Iris pigment epithelial cell (primary cell): ENCODE measurements at regions not wholly inside any gene's neighbourhood (a gene's known extent, or its start where the extent isn't known, plus 50 kb on each side); places are given as distances from the start of the nearest gene placed in this dataset.
"Not testable (repeated sequence)": the region's sequence is repeated elsewhere in the genome, so short reads cannot be mapped to it uniquely, and the experiment has no call there.

ENCODE experiments used
- DNase-seq: peaks from one replicate; pipeline ENCODE4 v3.0.0-alpha.2; 2011; ENCODE audit warnings: low read depth

GRCh38 chr9:13439685-13440476, 160.4 kb upstream of the MPDZ start:
- no peak for DNase-seq

DNA sequence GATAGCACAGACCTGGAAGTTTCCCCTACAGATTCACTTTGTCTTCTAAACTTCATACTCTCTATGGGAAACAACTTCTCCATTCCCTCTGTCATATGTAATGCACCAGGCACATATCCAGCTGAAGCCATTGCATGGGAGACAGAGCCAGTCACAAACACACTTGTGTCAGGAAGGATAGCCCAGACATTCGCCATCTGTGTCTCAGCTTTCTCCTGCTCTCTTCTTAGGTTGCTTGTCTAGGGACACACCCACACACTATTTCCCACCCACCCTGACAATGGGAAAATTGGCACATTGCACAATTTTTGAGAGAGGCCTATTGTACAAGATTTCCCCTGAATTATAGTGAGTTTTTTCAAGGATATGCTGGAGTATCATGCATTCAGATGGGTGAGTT, 158.4 kb upstream of the MPDZ start:
- no peak for DNase-seq

- DNase-seq: no peak
These were observed 157.1 kb upstream of the MPDZ start for GRCh38 chr9:13436591-13436990.

DNA sequence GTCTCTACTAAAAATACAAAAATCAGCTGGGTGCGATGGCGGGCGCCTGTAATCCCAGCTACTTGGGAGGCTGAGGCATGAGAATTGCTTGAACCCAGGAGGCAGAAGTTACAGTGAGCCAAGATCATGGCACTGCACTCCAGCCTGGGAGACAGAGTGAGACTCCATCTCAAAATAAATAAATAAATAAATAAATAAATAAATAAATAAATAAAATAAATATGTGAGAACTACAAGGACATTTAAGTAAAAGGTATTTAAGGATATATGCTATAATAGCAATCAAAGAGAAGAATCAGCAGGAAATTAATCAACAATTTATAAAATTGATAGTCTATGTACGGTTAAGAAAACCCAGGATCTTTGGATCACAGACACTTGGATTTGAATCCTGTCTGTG, 154.0 kb upstream of the MPDZ start:
- DNase-seq: not testable (repeated sequence)

DNA sequence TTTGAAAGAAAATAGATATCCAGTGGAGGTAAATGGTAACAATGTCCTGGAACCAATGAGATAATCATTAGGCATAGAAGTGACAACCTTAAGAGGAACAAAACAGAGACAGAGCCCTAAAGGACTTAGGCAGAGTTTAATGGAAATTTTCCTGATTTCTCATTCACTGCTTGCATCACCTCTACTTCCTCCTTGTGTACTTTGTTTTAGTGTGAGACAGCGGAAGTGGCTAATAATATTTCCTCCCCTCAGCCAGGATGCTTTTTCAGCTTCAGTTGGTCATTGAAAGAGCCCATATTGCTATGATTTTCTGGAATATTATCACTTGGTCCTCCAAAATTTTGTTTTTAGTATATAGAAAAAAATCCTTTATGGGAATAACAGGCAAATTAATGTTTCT, 153.4 kb upstream of the MPDZ start:
- DNase-seq: peak; percentile 45

DNA sequence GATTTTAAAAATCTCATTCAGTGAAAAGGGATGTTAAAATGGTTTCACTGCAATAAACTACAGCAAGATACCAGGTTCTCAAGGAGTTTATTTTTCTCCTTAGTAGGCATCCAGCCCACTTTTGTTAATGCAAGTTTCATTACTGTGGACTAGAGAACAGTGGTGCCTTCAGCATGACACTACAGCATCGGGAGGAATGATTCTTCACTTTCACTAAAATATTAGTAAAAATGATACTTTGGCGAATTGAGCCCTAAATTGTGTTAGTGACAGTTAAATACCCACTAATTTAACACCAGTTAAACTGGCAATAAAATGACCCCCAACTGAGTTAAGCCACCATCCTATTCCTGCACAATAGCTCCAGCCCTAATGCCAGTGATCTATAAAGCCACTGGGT, 152.2 kb upstream of the MPDZ start:
- no peak for DNase-seq

GRCh38 chr9:13431222-13431536, 151.7 kb upstream of the MPDZ start:
- no peak for DNase-seq

- no peak for DNase-seq
These were observed 151.1 kb upstream of the MPDZ start for GRCh38 chr9:13430368-13431221.

- DNase-seq: no peak
These were observed 150.1 kb upstream of the MPDZ start for GRCh38 chr9:13429301-13430190.

- DNase-seq: no peak
These were observed 149.3 kb upstream of the MPDZ start for GRCh38 chr9:13428766-13429165.

DNA sequence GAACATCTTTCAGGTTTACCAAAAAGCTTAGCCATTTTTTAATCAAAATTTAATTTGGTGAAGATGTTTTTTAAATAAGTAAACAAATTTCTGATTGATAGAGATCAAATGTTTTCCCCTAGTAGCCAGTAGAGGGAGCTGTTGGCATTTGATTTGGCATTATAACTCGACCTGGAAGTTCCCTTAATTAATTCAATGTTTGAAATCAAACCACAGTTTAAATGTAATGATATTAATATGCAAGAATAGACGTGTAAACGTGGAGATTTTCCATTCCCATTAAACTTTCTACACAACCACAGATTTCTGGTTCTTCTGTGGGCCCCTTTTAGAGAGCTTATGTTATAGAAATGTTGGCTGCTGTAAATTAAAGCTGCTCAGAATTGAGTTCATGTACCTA, 148.1 kb upstream of the MPDZ start:
- peak; percentile 53 for DNase-seq

GRCh38 chr9:13426606-13427005, 147.1 kb upstream of the MPDZ start:
- no peak for DNase-seq

- DNase-seq: no peak
These were observed 145.4 kb upstream of the MPDZ start for GRCh38 chr9:13424872-13425271.

DNA sequence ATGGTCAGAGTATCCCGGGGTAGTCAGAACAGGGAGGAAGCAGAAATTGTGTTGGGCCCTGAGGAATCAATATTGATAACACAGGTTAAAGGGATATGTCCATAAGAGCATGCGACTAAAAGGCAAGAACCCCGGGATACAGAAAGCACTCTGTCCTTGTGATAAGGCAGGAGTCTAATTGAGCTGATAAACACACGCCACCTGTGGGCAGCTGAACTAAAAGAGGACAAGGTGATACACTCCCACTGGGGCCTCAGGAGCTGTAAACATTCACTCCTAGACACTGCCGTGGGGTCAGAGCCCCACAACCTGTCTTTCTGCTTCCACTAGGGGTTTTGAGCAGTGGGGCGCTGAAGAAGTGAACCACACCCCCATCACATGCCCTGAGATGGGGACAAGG, 144.7 kb upstream of the MPDZ start:
- no peak for DNase-seq

GRCh38 chr9:13414349-13414748, 134.9 kb upstream of the MPDZ start:
- DNase-seq: no peak

GRCh38 chr9:13412331-13412730, 132.8 kb upstream of the MPDZ start:
- DNase-seq: no peak

DNA sequence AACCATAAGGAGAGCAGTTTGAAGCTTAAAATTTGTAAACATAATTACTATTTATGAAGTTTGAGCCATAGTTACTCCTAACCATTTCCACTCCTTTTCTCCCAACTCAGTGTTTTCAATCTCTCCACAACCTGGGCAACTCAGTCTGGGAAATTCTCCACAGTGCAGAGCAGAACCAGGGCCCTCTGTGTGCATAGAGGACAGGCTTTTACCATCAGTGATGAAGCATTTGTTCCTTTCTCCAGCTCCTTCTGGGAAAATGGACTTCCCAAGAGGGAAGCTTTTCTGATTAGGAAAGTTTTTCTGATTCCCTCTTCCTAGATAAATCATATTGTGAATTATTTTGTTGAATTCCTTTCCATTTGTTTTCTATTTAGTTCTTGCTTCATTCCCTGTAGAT, 132.3 kb upstream of the MPDZ start:
- DNase-seq: no peak

- peak; percentile 22 for DNase-seq
These were observed 131.1 kb upstream of the MPDZ start for GRCh38 chr9:13410566-13411031.

GRCh38 chr9:13397661-13398060, 118.2 kb upstream of the MPDZ start:
- DNase-seq: no peak

DNA sequence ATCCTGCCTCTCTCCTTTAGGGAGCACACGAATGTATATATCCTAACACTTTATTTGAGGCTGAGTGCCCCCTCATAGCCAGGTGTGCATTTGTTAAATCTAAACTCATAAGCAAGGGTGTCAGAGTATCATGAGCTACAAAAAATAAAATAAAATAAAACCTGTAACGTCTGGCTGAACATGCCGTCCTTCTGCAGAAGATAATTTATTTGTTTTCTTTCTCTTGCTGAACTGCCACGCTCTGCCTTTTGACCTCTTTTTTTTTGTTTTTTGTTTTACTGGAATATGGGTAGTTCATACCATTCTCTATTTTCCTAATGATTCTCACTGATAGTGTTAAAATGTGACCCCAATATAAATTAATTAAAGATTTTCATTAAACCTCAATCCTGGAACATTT, 117.7 kb upstream of the MPDZ start:
- DNase-seq: no peak

DNA sequence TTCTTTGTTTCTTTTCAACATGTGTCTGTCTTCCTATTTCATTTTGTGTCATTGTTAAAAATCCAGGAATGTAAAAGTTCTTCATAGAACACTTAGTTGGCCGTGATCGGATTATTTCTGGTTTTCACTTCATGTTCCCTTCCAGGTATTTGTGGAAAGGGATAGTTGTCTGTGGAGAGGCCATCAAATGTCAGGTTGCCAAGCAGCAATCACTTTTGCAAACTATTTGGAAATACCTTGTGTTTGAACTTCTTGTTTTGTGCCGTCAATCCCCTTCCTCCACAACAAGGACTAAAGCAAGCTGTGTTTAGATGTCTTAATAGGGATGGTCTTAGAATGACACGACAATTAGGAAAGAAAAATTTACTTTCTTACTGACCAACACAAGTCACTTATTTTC, 116.9 kb upstream of the MPDZ start:
- DNase-seq: no peak

GRCh38 chr9:13395156-13395555, 115.7 kb upstream of the MPDZ start:
- DNase-seq: peak; percentile 16
